H9 (cell line): ENCODE measurements at regions not wholly inside any gene's neighbourhood (a gene's known extent, or its start where the extent isn't known, plus 50 kb on each side); places are given as distances from the start of the nearest gene placed in this dataset.

Experiments used
- DNase-seq: peaks from one replicate; pipeline ENCODE4 v3.0.0-alpha.2; 2017
- H2AFZ ChIP-seq: one replicate; pipeline ENCODE4 v1.6.1; 2013; ENCODE audit warnings: mild to moderate bottlenecking, low read length, control low read depth, moderate library complexity
- H2AK5ac ChIP-seq: 2 replicates; pipeline ENCODE4 v1.6.1; 2013; ENCODE audit warnings: low read length, control low read depth, mixed read lengths; ENCODE audit not compliant: insufficient read length
- H2BK120ac ChIP-seq: one replicate; pipeline ENCODE4 v1.6.1; 2013; ENCODE audit warnings: low read depth, mild to moderate bottlenecking, low read length, control low read depth, inconsistent platforms; ENCODE audit not compliant: poor library complexity, severe bottlenecking
- H2BK12ac ChIP-seq: 2 replicates; pipeline ENCODE4 v1.6.1; 2013; ENCODE audit warnings: low read length, control low read depth, mixed read lengths, low read depth; ENCODE audit not compliant: insufficient read length
- H2BK15ac ChIP-seq: 2 replicates; pipeline ENCODE4 v1.6.1; 2013; ENCODE audit warnings: low read depth, low read length, control low read depth
- H2BK20ac ChIP-seq: one replicate; pipeline ENCODE4 v1.6.1; 2013; ENCODE audit warnings: low read depth, mild to moderate bottlenecking, low read length, control low read depth, inconsistent platforms; ENCODE audit not compliant: poor library complexity, severe bottlenecking
- H2BK5ac ChIP-seq: 2 replicates; pipeline ENCODE4 v1.6.1; 2013; ENCODE audit warnings: low read length, control low read depth, mixed read lengths; ENCODE audit not compliant: insufficient read length
- H3K14ac ChIP-seq: 2 replicates; pipeline ENCODE4 v1.6.1; 2013; ENCODE audit warnings: low read length, control low read depth; ENCODE audit not compliant: insufficient read depth
- H3K18ac ChIP-seq: 2 replicates; pipeline ENCODE4 v1.6.1; 2013; ENCODE audit warnings: low read depth, mild to moderate bottlenecking, mixed read lengths, low read length, control low read depth; ENCODE audit not compliant: insufficient read length
- H3K23ac ChIP-seq: 2 replicates; pipeline ENCODE4 v1.6.1; 2013; ENCODE audit warnings: low read length, control low read depth, mixed read lengths, low read depth; ENCODE audit not compliant: insufficient read length
- H3K23me2 ChIP-seq: 2 replicates; pipeline ENCODE4 v1.6.1; 2013; ENCODE audit warnings: low read depth, mild to moderate bottlenecking, mixed read lengths, low read length, control low read depth; ENCODE audit not compliant: insufficient read length, poor library complexity, severe bottlenecking
- H3K27ac ChIP-seq: 2 replicates; pipeline ENCODE4 v1.5.1; 2013; ENCODE audit warnings: low read length, control low read depth, mixed read lengths, low read depth; ENCODE audit not compliant: insufficient read length
- H3K27me3 ChIP-seq: 2 replicates; pipeline ENCODE4 v1.6.1; 2013; ENCODE audit warnings: low read length, control low read depth, inconsistent platforms; ENCODE audit not compliant: insufficient read depth
- H3K4ac ChIP-seq: 2 replicates; pipeline ENCODE4 v1.6.1; 2013; ENCODE audit warnings: low read depth, mild to moderate bottlenecking, control low read depth, inconsistent platforms, low read length, moderate library complexity
- H3K4me1 ChIP-seq: 2 replicates; pipeline ENCODE4 v1.6.1; 2013; ENCODE audit warnings: low read length, control low read depth, inconsistent platforms; ENCODE audit not compliant: insufficient read depth
- H3K4me2 ChIP-seq: 2 replicates; pipeline ENCODE4 v1.6.1; 2013; ENCODE audit warnings: low read length, control low read depth, mixed read lengths; ENCODE audit not compliant: insufficient read length, insufficient read depth
- H3K56ac ChIP-seq: 2 replicates; pipeline ENCODE4 v1.6.1; 2013; ENCODE audit warnings: low read depth, mild to moderate bottlenecking, mixed read lengths, low read length, control low read depth; ENCODE audit not compliant: insufficient read length
- H3K79me1 ChIP-seq: 2 replicates; pipeline ENCODE4 v1.6.1; 2013; ENCODE audit warnings: low read depth, mild to moderate bottlenecking, moderate library complexity, low read length, control low read depth, inconsistent platforms; ENCODE audit not compliant: insufficient read depth, poor library complexity, severe bottlenecking
- H3K79me2 ChIP-seq: 2 replicates; pipeline ENCODE4 v1.6.1; 2013; ENCODE audit warnings: low read length, control low read depth, inconsistent platforms; ENCODE audit not compliant: insufficient read depth
- H3K9ac ChIP-seq: 2 replicates; pipeline ENCODE4 v1.6.1; 2013; ENCODE audit warnings: low read length, control low read depth, mixed read lengths; ENCODE audit not compliant: insufficient read length; ENCODE audit errors: extremely low read depth
- H3K9me3 ChIP-seq: one replicate; pipeline ENCODE4 v1.6.1; 2013; ENCODE audit warnings: low read depth, low read length, inconsistent platforms; ENCODE audit not compliant: control insufficient read depth
- H3T11ph ChIP-seq: one replicate; pipeline ENCODE4 v1.6.1; 2013; ENCODE audit warnings: mild to moderate bottlenecking, low read length, control low read depth, inconsistent platforms
- H4K20me1 ChIP-seq: one replicate; pipeline ENCODE4 v1.6.1; 2013; ENCODE audit not compliant: control insufficient read depth, insufficient read length, insufficient read depth
- H4K5ac ChIP-seq: 2 replicates; pipeline ENCODE4 v1.6.1; 2013; ENCODE audit warnings: low read depth, mild to moderate bottlenecking, mixed read lengths, low read length, control low read depth; ENCODE audit not compliant: insufficient read length
- H4K8ac ChIP-seq: replicated peaks from 2 replicates; pipeline ENCODE4 v1.6.1; 2013; ENCODE audit warnings: low read length, control low read depth, mixed read lengths, low read depth; ENCODE audit not compliant: insufficient read length
- H4K91ac ChIP-seq: 2 replicates; pipeline ENCODE4 v1.6.1; 2013; ENCODE audit warnings: low read depth, mild to moderate bottlenecking, moderate library complexity, mixed read lengths, low read length, control low read depth; ENCODE audit not compliant: insufficient read length
- H3K27ac Mint-ChIP-seq, 3 experiments: 2 replicates in 2 of 3; 3 replicates in 1 of 3; pipeline ENCODE4 v1.8.0; 2020 to 2021; ENCODE audit warnings: mixed read lengths in 3 of 3, mild to moderate bottlenecking in 1 of 3, moderate library complexity in 1 of 3
- H3K27me3 Mint-ChIP-seq: 2 replicates; pipeline ENCODE4 v1.8.0; 2021; ENCODE audit warnings: low read depth, mild to moderate bottlenecking, moderate library complexity, mixed read lengths
- H3K36me3 Mint-ChIP-seq, 3 experiments: 2 replicates in 2 of 3; 3 replicates in 1 of 3; pipeline ENCODE4 v1.8.0; 2020 to 2021; ENCODE audit warnings: low read depth in 3 of 3, mixed read lengths in 3 of 3; ENCODE audit not compliant: insufficient read depth in 1 of 3
- H3K4me1 Mint-ChIP-seq, 2 experiments: 2 replicates each; pipeline ENCODE4 v1.8.0; 2020; ENCODE audit warnings: mixed read lengths in 2 of 2
- H3K4me3 Mint-ChIP-seq, 2 experiments: 2 replicates in 1 of 2; 3 replicates in 1 of 2; pipeline ENCODE4 v1.8.0; 2020 to 2021; ENCODE audit warnings: mild to moderate bottlenecking in 2 of 2, mixed read lengths in 2 of 2, moderate library complexity in 1 of 2
- H3K9me3 Mint-ChIP-seq, 2 experiments: 2 replicates in 1 of 2; 3 replicates in 1 of 2; pipeline ENCODE4 v1.8.0; 2020; ENCODE audit warnings: mild to moderate bottlenecking in 2 of 2, mixed read lengths in 2 of 2, moderate library complexity in 1 of 2
- CTCF ChIP-seq: fragments of 200-600 bp; sonication (generic); conservative IDR thresholded peaks from 3 replicates; pipeline ENCODE4 v1.8.0; 2021; ENCODE audit warnings: antibody characterized with exemption, mild to moderate bottlenecking
- WGBS: extraction: QIAGEN DNeasy Blood & Tissue Kit; methylation state at CpG from one replicate; pipeline ENCODE4 v1.1.7; 2013; ENCODE audit warnings: missing lambda C conversion rate, low lambda C conversion rate, mixed read lengths; ENCODE audit not compliant: insufficient read length; ENCODE audit errors: extremely low coverage; 5-methylcytosine and 5-hydroxymethylcytosine counted together

GRCh38 chr10:64075604-64076003, 554.4 kb downstream of the REEP3 start:
- no peak overlapping the region for H3K27ac Mint-ChIP-seq
- Histone ChIP-seq H3K9ac (no peak overlapping the region), H3K4me2 (no peak overlapping the region), H3K9me3 (no peaks in the 10 kb centered on the region), H4K5ac (no peak overlapping the region), H4K20me1 (no peaks in the 10 kb centered on the region), H3K14ac (no peak overlapping the region), H3K79me2 (no peaks in the 10 kb centered on the region), H3K27me3 (no peaks in the 10 kb centered on the region), H4K8ac (no peak overlapping the region), H2BK12ac (no peak overlapping the region), H3T11ph (no peak overlapping the region), H3K18ac (no peak overlapping the region), H2BK20ac (no peak overlapping the region), H2AFZ (no peak overlapping the region), H3K27ac (no peak overlapping the region), H3K23me2 (no peaks in the 10 kb centered on the region), H2BK120ac (no peak overlapping the region), H3K4me1 (no peaks in the 10 kb centered on the region), H3K79me1 (no peaks in the 10 kb centered on the region), H3K56ac (no peak overlapping the region), H2AK5ac (no peak overlapping the region), H3K4ac (no peak overlapping the region), H2BK5ac (no peak overlapping the region), H2BK15ac (no peak overlapping the region), H3K23ac (no peak overlapping the region), H4K91ac (no peak overlapping the region)
- WGBS = no CpG with 5 or more reads among the region's 2 CpGs
- no peaks in the 10 kb centered on the region for H3K4me1 Mint-ChIP-seq
- no peaks in the 10 kb centered on the region for H3K27me3 Mint-ChIP-seq
- H3K9me3 Mint-ChIP-seq = no peaks in the 10 kb centered on the region
- DNase-seq = no peak
- H3K36me3 Mint-ChIP-seq = no peaks in the 10 kb centered on the region; a peak in 1 of 7 replicates
- H3K4me3 Mint-ChIP-seq = no peak overlapping the region
- no peak for TF ChIP-seq CTCF
